Stomach (tissue), 8 donors: ENCODE measurements at regions not wholly inside any gene's neighbourhood (a gene's known extent, or its start where the extent isn't known, plus 50 kb on each side); places are given as distances from the start of the nearest gene placed in this dataset.

Experiments used
- DNase-seq, 2 donors: peaks; one replicate each; pipeline versions ENCODE4 v3.0.0 to v3.0.0-alpha.2; 2013 to 2019
- H3K27ac ChIP-seq, 5 donors: fragments of 200-600 bp in 4 of 5; sonication (generic) in 4 of 5; one replicate each; pipeline ENCODE4 v1.5.1; 2013 to 2019; ENCODE audit warnings: mild to moderate bottlenecking in 1 of 5, moderate library complexity in 1 of 5
- H3K27me3 ChIP-seq, 3 donors: fragments of 200-600 bp; sonication (generic); one replicate each; pipeline ENCODE4 v1.5.1; 2017 to 2019; ENCODE audit warnings: mixed run types in 1 of 3
- H3K36me3 ChIP-seq, 4 donors: fragments of 200-600 bp; sonication (generic); 1 replicate in 3 of 4; 2 replicates in 1 of 4; pipeline ENCODE4 v1.5.1; 2016 to 2019
- H3K4me1 ChIP-seq, 4 donors: fragments of 200-600 bp; sonication (generic); one replicate each; pipeline ENCODE4 v1.5.1; 2016 to 2019
- H3K4me3 ChIP-seq, 4 donors: fragments of 200-600 bp; sonication (generic) in 3 of 4; one replicate each; pipeline ENCODE4 v1.5.1; 2016 to 2019; ENCODE audit warnings: mild to moderate bottlenecking in 1 of 4
- H3K9me3 ChIP-seq, 4 donors: fragments of 200-600 bp; sonication (generic); one replicate each; pipeline ENCODE4 v1.5.1; 2016 to 2019
- CTCF ChIP-seq, 7 experiments: fragments of 450-650 bp in 4 of 7; fragments of 200-600 bp in 3 of 7; sonication (generic) in 3 of 7; IDR thresholded peaks; one replicate each; pipeline ENCODE4 v1.5.1; 2016 to 2019; ENCODE audit warnings: antibody characterized with exemption in 7 of 7, control low read depth in 2 of 7, mild to moderate bottlenecking in 1 of 7
- EP300 ChIP-seq: sonication (generic); formaldehyde crosslinking; IDR thresholded peaks from one replicate; pipeline ENCODE4 v1.6.1; 2017; ENCODE audit warnings: antibody characterized with exemption
- POLR2A ChIP-seq, 4 donors: fragments of 450-650 bp; IDR thresholded peaks; one replicate each; pipeline ENCODE4 v1.6.1; 2016; ENCODE audit warnings: antibody characterized with exemption in 4 of 4, control low read depth in 2 of 4, mild to moderate bottlenecking in 1 of 4, moderate library complexity in 1 of 4
- POLR2AphosphoS5 ChIP-seq, 3 donors: sonication (generic); formaldehyde crosslinking; IDR thresholded peaks; one replicate each; pipeline ENCODE4 v1.6.1; 2016; ENCODE audit warnings: antibody characterized with exemption in 3 of 3
- WGBS, 5 donors: extraction: QIAGEN DNeasy Blood & Tissue Kit in 3 of 5; methylation state at CpG; one replicate each; pipeline versions ENCODE4 v1.1.5 to v1.1.7; 2013 to 2018; 5-methylcytosine and 5-hydroxymethylcytosine counted together
- intact Hi-C: fragments of 100-400 bp; cut with DNase I; formaldehyde crosslinking; loops from one replicate; pipeline ENCODE4 v1.15.1; 2023; ENCODE audit warnings: low total_unique reads
- donor health status: healthy with polysubstance abuse.
- donor health status: Bipolar disorder and iron deficiency.
- donor health status: healthy.

DNA sequence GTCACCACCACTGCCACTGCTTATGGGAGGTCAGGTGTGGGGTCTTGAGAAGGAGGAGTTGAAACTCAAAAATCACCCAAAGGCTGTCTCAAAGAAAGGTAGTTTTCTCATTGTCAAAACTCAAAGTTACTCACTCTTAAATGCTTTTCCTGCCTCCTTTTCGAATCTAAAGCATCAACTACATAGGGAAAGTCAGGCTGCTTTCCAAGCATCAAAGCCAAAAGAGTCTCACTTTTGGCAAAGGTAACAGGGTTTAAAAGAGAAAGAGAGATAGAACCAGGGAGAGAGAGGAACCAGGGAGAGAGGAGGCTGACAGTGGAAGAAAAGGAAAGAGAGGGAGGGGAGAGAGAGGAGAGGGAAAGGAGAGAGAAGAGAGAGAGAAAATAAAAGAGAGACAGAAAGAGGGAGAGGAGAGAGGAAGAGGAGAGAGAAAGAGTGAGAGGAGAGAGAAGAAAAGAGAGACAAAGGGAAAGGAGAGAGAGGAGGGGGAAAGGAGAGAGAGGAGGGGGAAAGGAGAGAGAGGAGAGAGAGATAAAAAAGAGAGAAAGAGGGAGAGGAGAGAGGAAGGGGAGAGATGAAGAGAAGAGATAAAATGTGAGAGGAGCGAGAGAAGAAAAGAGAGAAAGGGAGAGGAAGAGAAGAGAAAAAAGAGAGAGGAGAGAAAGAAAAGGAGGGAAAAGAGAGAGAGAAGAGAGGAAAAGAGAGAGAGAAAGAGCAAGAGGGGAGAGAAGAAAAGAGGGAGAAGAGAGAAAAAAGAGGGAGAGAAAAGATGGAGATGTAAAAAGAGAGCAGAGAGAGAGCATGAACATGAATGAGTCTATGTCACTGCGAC lies 262.0 kb upstream of the TSHZ3 start:
- no peaks in the 10 kb centered on the region for H3K36me3 ChIP-seq
- TF ChIP-seq CTCF (IDR thresholded peaks at IDR 0.05): no peak
- TF ChIP-seq EP300: no peak
- H3K27me3 ChIP-seq: no peaks in the 10 kb centered on the region
- intact Hi-C loops: no loop called here
- H3K4me1 ChIP-seq: no peaks in the 10 kb centered on the region
- DNase-seq: no peak
- no peak overlapping the region for H3K27ac ChIP-seq
- 71 to 86% (median 83%) methylated on average over 3 of the region's 3 CpGs for WGBS, 5 donors
- H3K9me3 ChIP-seq: no peaks in the 10 kb centered on the region
- H3K4me3 ChIP-seq: no peak overlapping the region

GRCh38 chr19:31612873-31613272 lies 263.6 kb upstream of the TSHZ3 start:
- H3K36me3 ChIP-seq: no peaks in the 10 kb centered on the region
- no peak overlapping the region for H3K4me3 ChIP-seq
- WGBS, 5 donors: 74 to 84% (median 82%) methylated on average over 6 of the region's 6 CpGs
- intact Hi-C loops: no loop called here
- no peak for DNase-seq
- no peaks in the 10 kb centered on the region for H3K9me3 ChIP-seq
- H3K4me1 ChIP-seq: no peaks in the 10 kb centered on the region
- TF ChIP-seq EP300 (no peak), CTCF (IDR thresholded peaks at IDR 0.05) (no peak), POLR2AphosphoS5 (IDR thresholded peaks at IDR 0.05) (no peak), POLR2A (IDR thresholded peaks at IDR 0.05) (no peak)
- no peak overlapping the region for H3K27ac ChIP-seq
- H3K27me3 ChIP-seq: no peaks in the 10 kb centered on the region

GRCh38 chr19:31613683-31614219 lies 264.5 kb upstream of the TSHZ3 start:
- H3K4me3 ChIP-seq: no peak overlapping the region
- WGBS, 5 donors: 45 to 57% (median 49%) methylated on average over 4 of the region's 4 CpGs
- intact Hi-C loops: no loop called here
- H3K27ac ChIP-seq: no peak overlapping the region
- H3K4me1 ChIP-seq: no peaks in the 10 kb centered on the region
- H3K27me3 ChIP-seq: no peaks in the 10 kb centered on the region
- no peaks in the 10 kb centered on the region for H3K36me3 ChIP-seq
- TF ChIP-seq CTCF (IDR thresholded peaks at IDR 0.05): no peak
- no peak for TF ChIP-seq EP300
- TF ChIP-seq POLR2AphosphoS5 (IDR thresholded peaks at IDR 0.05): no peak
- TF ChIP-seq POLR2A (IDR thresholded peaks at IDR 0.05): no peak
- H3K9me3 ChIP-seq: no peaks in the 10 kb centered on the region
- no peak for DNase-seq

GRCh38 chr19:31616031-31616430 lies 266.8 kb upstream of the TSHZ3 start:
- no peak overlapping the region for H3K27ac ChIP-seq
- no peak for DNase-seq
- TF ChIP-seq CTCF (IDR thresholded peaks at IDR 0.05) (no peak), POLR2AphosphoS5 (IDR thresholded peaks at IDR 0.05) (no peak), EP300 (no peak), POLR2A (IDR thresholded peaks at IDR 0.05) (no peak)
- 69 to 78% (median 77%) methylated on average over 3 of the region's 3 CpGs for whole genome bisulfite sequencing, 5 donors
- H3K36me3 ChIP-seq: no peaks in the 10 kb centered on the region
- H3K4me3 ChIP-seq: no peak overlapping the region
- H3K4me1 ChIP-seq: no peaks in the 10 kb centered on the region
- peaks cover 0 to 2% (median under 1%) of the 10 kb centered on the region in 4 donors for H3K9me3 ChIP-seq
- intact Hi-C loops: no loop called here
- no peaks in the 10 kb centered on the region for H3K27me3 ChIP-seq
